ENCODE measurements at regions not wholly inside any gene's neighbourhood (a gene's known extent, or its start where the extent isn't known, plus 50 kb on each side); places are given as distances from the start of the nearest gene placed in this dataset.

DNA sequence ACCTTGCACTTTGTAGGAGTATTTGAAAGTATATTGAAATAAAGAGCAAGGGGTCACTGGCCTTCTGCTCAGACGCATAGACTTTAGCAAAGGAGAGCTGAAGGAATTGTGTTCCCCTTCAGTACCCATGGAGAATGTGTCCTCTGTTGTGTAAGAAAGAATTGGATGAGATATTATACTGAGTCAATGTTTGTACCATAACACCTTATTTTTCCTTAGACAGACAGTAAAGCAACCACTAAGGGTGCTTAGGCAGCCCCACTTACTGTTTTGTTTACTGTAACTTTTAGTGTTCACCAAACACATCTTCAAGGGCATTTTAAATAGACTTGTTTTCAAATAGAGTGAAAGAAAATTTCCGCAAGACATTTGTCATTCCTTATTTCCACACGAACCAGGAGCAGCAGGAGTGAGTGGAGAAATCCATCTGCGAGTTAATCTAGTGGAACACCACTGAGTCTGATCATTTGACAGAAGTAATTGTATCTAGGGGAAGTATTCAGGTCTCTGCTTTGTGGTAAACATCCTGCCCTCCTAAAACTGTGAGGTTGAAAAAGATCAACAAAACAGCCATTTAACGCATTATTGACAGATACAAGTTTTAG is 89.5 kb downstream of the SLIT2 start:
- peaks cover 35% of the 10 kb centered on the region for H3K4me1 Mint-ChIP-seq
- H3K9me3 Mint-ChIP-seq, result peaks cover 19% of the 10 kb centered on the region
- peaks cover 21% of the 10 kb centered on the region for H3K36me3 Mint-ChIP-seq (ENCODE audit: low read depth)
- H3K27ac Mint-ChIP-seq, result peak overlapping the region; percentile 94
- H3K4me3 Mint-ChIP-seq, result peak overlapping the region; percentile 10
- TF ChIP-seq, protein P1, sequence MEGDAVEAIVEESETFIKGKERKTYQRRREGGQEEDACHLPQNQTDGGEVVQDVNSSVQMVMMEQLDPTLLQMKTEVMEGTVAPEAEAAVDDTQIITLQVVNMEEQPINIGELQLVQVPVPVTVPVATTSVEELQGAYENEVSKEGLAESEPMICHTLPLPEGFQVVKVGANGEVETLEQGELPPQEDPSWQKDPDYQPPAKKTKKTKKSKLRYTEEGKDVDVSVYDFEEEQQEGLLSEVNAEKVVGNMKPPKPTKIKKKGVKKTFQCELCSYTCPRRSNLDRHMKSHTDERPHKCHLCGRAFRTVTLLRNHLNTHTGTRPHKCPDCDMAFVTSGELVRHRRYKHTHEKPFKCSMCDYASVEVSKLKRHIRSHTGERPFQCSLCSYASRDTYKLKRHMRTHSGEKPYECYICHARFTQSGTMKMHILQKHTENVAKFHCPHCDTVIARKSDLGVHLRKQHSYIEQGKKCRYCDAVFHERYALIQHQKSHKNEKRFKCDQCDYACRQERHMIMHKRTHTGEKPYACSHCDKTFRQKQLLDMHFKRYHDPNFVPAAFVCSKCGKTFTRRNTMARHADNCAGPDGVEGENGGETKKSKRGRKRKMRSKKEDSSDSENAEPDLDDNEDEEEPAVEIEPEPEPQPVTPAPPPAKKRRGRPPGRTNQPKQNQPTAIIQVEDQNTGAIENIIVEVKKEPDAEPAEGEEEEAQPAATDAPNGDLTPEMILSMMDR (IDR thresholded peaks at IDR 0.05), result no peak
- no peaks in the 10 kb centered on the region for H3K27me3 Mint-ChIP-seq (ENCODE audit: low read depth, poor library complexity)
- DNase-seq, result no peak

DNA sequence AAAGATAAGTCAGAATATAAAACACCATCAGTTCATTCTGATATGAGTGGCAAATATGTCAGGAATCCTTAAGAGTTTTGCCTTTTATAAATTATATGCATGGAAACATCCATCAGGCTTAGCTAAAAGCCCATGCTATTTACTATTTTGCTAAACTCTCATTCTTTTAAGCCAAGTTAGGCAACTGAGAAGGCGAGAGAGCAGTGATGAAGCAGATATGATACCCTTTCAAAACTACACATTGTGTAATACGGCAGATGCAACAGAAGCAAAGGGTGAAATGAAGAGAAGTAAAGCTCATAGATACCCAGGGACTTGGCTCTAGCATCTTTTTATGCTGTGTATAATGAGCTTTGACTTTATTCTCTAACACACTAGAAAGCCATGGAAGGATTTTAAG is 95.8 kb downstream of the SLIT2 start:
- H3K9me3 Mint-ChIP-seq, result no peaks in the 10 kb centered on the region
- peaks cover 20% of the 10 kb centered on the region for H3K4me1 Mint-ChIP-seq
- no peak for DNase-seq
- no peak overlapping the region for H3K27ac Mint-ChIP-seq
- no peak overlapping the region for H3K4me3 Mint-ChIP-seq
- TF ChIP-seq, protein P1 (IDR thresholded peaks at IDR 0.05), result no peak
- no peaks in the 10 kb centered on the region for H3K27me3 Mint-ChIP-seq (ENCODE audit: low read depth, poor library complexity)
- no peaks in the 10 kb centered on the region for H3K36me3 Mint-ChIP-seq (ENCODE audit: low read depth)

- no peaks in the 10 kb centered on the region for H3K36me3 Mint-ChIP-seq (ENCODE audit: low read depth)
- DNase-seq, result no peak
- no peak overlapping the region for H3K27ac Mint-ChIP-seq
- no peaks in the 10 kb centered on the region for H3K27me3 Mint-ChIP-seq (ENCODE audit: low read depth, poor library complexity)
- peaks cover 20% of the 10 kb centered on the region for H3K4me1 Mint-ChIP-seq
- no peak overlapping the region for H3K4me3 Mint-ChIP-seq
- H3K9me3 Mint-ChIP-seq, result no peaks in the 10 kb centered on the region
- TF ChIP-seq, protein P1 (IDR thresholded peaks at IDR 0.05), result no peak
Observed at GRCh38 chr4:20348411-20348810, 96.7 kb downstream of the SLIT2 start.

- H3K27me3 Mint-ChIP-seq (ENCODE audit: low read depth, poor library complexity), result no peaks in the 10 kb centered on the region
- TF ChIP-seq, protein P1 (IDR thresholded peaks at IDR 0.05), result no peak
- DNase-seq, result no peak
- no peaks in the 10 kb centered on the region for H3K9me3 Mint-ChIP-seq
- peak overlapping the region; percentile 57 for H3K27ac Mint-ChIP-seq
- peaks cover 52% of the 10 kb centered on the region for H3K4me1 Mint-ChIP-seq
- H3K4me3 Mint-ChIP-seq, result no peak overlapping the region
- no peaks in the 10 kb centered on the region for H3K36me3 Mint-ChIP-seq (ENCODE audit: low read depth)
Observed at GRCh38 chr4:20351360-20352162, 99.9 kb downstream of the SLIT2 start.

DNA sequence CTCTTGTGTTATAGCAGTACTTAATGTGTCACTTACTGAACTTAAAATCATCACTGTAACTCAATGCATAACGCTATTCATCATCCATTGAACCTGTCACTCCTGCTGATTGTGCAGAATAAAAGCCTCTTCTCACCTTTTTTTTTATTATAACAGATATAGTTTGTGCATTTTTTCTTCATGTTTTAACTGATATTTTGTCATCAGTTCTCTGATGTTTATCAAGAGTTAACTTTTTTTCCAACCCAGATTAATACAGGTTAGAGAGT is 100.4 kb downstream of the SLIT2 start:
- no peak overlapping the region for H3K27ac Mint-ChIP-seq
- no peaks in the 10 kb centered on the region for H3K36me3 Mint-ChIP-seq (ENCODE audit: low read depth)
- no peaks in the 10 kb centered on the region for H3K9me3 Mint-ChIP-seq
- H3K4me3 Mint-ChIP-seq, result no peak overlapping the region
- H3K4me1 Mint-ChIP-seq, result peaks cover 57% of the 10 kb centered on the region
- H3K27me3 Mint-ChIP-seq (ENCODE audit: low read depth, poor library complexity), result no peaks in the 10 kb centered on the region
- TF ChIP-seq, protein P1 (IDR thresholded peaks at IDR 0.05), result no peak
- no peak for DNase-seq

DNA sequence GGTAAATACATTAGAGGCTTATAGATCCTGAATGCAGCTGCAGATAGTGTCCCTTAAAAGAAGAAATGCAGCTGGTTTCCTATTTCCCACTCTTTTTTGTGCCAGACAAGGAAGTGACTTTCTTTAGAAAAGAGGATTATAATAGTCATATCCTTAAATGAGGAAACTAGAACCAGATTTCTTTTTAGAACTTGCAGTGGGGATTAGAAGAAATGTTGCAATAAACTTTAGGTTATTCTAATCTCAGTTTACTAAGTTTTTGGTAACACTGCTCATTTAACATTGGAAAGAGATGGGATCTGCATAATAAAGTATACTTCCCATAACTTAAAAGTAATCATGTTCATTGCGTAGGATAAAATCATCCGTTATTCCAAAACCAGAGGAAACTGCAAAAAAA is 101.9 kb downstream of the SLIT2 start:
- Mint-ChIP-seq H3K36me3 (ENCODE audit: low read depth) (peaks cover 8% of the 10 kb centered on the region), H3K27me3 (ENCODE audit: low read depth, poor library complexity) (no peaks in the 10 kb centered on the region), H3K4me1 (peaks cover 61% of the 10 kb centered on the region), H3K9me3 (no peaks in the 10 kb centered on the region), H3K27ac (peak overlapping the region; percentile 89), H3K4me3 (peak overlapping the region; percentile 63)
- TF ChIP-seq, protein P1 (IDR thresholded peaks at IDR 0.05), result no peak
- no peak for DNase-seq
